ENCODE measurements at regions not wholly inside any gene's neighbourhood (a gene's known extent, or its start where the extent isn't known, plus 50 kb on each side); places are given as distances from the start of the nearest gene placed in this dataset.

DNA sequence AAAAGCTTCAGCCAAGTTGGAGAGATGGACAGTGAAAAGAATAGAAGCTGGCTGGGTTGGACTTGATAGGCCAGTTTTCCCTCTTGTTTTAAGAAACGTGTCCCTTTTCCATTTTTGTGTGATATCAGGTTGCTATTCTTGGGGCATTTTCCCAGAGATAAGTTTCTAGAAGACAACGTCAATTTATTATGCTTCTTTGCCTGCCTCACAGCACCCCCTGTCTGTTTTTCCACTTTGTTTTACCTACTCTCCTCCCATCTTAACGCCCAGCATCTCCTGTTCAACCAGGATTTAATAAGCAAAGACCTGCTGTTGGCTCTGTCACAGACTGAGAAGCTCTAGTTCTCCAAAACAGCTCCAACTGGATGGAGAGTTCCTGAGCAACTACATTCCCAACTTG is 317.8 kb upstream of the ZNF521 start:
- Histone ChIP-seq H3K27me3 (ENCODE audit: control insufficient read depth in 2 of 2, insufficient read depth in 2 of 2, low read length in 2 of 2) (peaks cover 0 to 3% of the 10 kb centered on the region in 2 experiments), H3K9ac (replicated peaks; ENCODE audit: extremely low read depth, insufficient read depth, low read length) (no peak overlapping the region), H3K9me1 (replicated peaks; ENCODE audit: control insufficient read depth, extremely low read depth, insufficient read depth, low read length) (no peaks in the 10 kb centered on the region), H3K27ac (ENCODE audit: insufficient read depth, low read depth, low read length) (no peak overlapping the region), H2AFZ (ENCODE audit: low read depth, low read length) (no peak overlapping the region), H3K4me2 (ENCODE audit: insufficient read depth, low read length) (no peak overlapping the region), H4K20me1 (replicated peaks; ENCODE audit: control insufficient read depth, extremely low read depth, insufficient read depth, low read length) (no peaks in the 10 kb centered on the region), H3K9me3 (replicated peaks; ENCODE audit: control insufficient read depth, insufficient read depth, low read length) (no peaks in the 10 kb centered on the region), H3K4me1 (ENCODE audit: control insufficient read depth, extremely low read depth, insufficient read depth, low read length) (no peaks in the 10 kb centered on the region), H3K4me3 (replicated peaks in 1 of 3; ENCODE audit: insufficient read depth in 1 of 3, low read depth in 1 of 3, low read length in 3 of 3) (no peak overlapping the region), H3K36me3 (ENCODE audit: control insufficient read depth in 2 of 2, extremely low read depth in 1 of 2, insufficient read depth in 2 of 2, low read length in 2 of 2) (no peaks in the 10 kb centered on the region), H3K79me2 (ENCODE audit: control insufficient read depth, insufficient read depth, low read length) (no peaks in the 10 kb centered on the region)
- DNase-seq (ENCODE audit: low read depth, low spot score) (peak; percentile 46), FAIRE-seq (no peak)
- ChIA-PET POLR2A (interaction anchor here (0.6 kb wide), 1 partner anchor 737 kb away, joined by 3 read pairs; no protein-coding TSS in a partner anchor), CTCF (interaction anchor here (1.4 kb wide), 1 partner anchor 11 kb away, joined by 4 read pairs; no protein-coding TSS in a partner anchor)
- intact Hi-C loops (cut with micrococcal nuclease) (no loop called here), dilution Hi-C loops (cut with MboI; ENCODE audit: extremely low pct_ligation_motif_present, low sequenced_read_pairs) (no loop called here)
- TF ChIP-seq GATA2 (IDR thresholded peaks at IDR 0.05; ENCODE audit: insufficient read depth, insufficient read length, low read depth, low read length): no peak
- TF ChIP-seq POLR2A (IDR thresholded peaks at IDR 0.05; ENCODE audit: low read depth, low read length): no peak
- TF ChIP-seq, protein P1, sequence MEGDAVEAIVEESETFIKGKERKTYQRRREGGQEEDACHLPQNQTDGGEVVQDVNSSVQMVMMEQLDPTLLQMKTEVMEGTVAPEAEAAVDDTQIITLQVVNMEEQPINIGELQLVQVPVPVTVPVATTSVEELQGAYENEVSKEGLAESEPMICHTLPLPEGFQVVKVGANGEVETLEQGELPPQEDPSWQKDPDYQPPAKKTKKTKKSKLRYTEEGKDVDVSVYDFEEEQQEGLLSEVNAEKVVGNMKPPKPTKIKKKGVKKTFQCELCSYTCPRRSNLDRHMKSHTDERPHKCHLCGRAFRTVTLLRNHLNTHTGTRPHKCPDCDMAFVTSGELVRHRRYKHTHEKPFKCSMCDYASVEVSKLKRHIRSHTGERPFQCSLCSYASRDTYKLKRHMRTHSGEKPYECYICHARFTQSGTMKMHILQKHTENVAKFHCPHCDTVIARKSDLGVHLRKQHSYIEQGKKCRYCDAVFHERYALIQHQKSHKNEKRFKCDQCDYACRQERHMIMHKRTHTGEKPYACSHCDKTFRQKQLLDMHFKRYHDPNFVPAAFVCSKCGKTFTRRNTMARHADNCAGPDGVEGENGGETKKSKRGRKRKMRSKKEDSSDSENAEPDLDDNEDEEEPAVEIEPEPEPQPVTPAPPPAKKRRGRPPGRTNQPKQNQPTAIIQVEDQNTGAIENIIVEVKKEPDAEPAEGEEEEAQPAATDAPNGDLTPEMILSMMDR (IDR thresholded peaks at IDR 0.05; ENCODE audit: extremely low read depth in 1 of 2, insufficient read depth in 1 of 2, low read depth in 1 of 2, low read length in 2 of 2): no peak
- TF ChIP-seq, protein P2, sequence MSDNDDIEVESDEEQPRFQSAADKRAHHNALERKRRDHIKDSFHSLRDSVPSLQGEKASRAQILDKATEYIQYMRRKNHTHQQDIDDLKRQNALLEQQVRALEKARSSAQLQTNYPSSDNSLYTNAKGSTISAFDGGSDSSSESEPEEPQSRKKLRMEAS (IDR thresholded peaks at IDR 0.05; ENCODE audit: insufficient read depth, insufficient read length): no peak
- TF ChIP-seq FOS (IDR thresholded peaks at IDR 0.05; ENCODE audit: borderline replicate concordance, insufficient read depth, low read length): no peak
- TF ChIP-seq JUN (IDR thresholded peaks at IDR 0.05; ENCODE audit: borderline replicate concordance, insufficient read depth, insufficient read length, low read depth): no peak
- no peak for TF ChIP-seq POLR2AphosphoS5 (IDR thresholded peaks at IDR 0.05; ENCODE audit: insufficient read depth, low read depth, low read length)
- TF ChIP-seq MYC (IDR thresholded peaks at IDR 0.05; ENCODE audit: low read depth, low read length): no peak
- TF ChIP-seq EZH2 (IDR thresholded peaks at IDR 0.05; ENCODE audit: borderline replicate concordance, low read depth, low read length, severe bottlenecking): no peak
- BruUV-seq (replicated peaks): no TSS peak
